HG03432 (cell line): ENCODE measurements at regions not wholly inside any gene's neighbourhood (a gene's known extent, or its start where the extent isn't known, plus 50 kb on each side); places are given as distances from the start of the nearest gene placed in this dataset.

Source experiments
- ATAC-seq: cut with Tn5 transposase; IDR thresholded peaks from one replicate; pipeline ENCODE4 v1.9.1; 2021; ENCODE audit warnings: mild to moderate bottlenecking, moderate library complexity; ENCODE audit not compliant: unreplicated experiment

DNA sequence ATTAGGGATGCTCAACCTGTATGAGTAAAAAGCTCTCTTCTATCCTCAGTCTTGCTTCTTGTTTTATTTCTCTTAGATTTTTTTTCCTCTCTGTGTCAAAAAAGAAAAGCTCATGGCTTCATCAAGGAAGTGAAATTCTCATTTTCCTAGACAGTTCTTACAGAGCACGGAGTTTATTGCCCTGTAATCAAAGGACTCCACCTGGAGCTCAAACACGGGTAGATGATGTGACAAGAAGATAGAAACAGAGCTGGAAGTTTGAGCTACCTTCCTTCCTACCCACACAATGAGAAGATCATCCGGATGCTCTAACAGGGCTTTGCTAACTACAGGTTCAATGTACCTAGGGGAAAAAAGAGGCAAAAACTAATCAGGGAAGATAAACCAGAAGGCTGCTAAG is 564.8 kb downstream of the MED13L start:
- no peak for ATAC-seq

DNA sequence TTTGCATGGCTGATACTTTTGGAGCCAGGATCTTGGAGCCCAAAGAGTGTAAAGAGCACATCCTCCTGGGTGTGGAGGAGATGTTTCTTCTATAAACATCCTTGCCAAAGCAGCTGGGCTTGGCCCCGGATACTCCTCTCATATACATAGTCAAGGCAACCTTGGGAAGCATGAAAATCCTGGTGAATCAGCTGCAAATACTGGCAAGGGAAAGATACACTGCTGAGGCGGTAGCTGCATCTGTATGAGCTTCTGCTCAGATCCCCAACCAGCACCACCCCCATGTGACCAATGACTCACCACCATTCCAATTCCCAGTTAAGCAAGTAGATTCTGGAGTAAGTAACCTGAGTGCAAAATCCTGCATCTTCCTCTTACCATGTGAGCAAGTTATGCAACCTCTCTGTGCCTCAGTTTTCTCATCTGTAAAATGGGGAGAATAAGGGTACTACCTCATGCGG is 567.4 kb downstream of the MED13L start:
- ATAC-seq, result no peak

DNA sequence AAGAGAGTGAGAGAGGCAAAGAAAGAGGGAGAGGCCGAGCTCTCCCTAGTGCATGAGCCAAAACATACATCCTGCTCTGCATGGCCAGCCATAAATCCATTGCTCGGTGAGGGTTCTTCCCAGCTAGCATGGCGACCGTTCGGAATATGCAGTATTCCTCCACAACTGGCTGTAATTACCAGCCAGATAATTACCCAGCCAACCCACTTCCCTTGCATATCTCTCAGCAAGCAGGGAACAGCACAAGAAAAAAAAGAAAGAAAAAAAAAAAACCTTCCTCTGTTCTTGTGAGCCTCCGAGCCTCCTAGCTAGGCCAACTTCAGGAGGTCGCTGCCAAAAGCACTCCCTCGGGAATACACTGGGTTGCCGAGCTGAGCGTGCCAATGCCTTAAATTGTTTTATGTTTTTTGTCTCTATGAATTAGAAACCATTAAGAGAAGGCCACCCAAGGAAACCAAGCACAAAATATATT is 567.9 kb downstream of the MED13L start:
- no peak for ATAC-seq

DNA sequence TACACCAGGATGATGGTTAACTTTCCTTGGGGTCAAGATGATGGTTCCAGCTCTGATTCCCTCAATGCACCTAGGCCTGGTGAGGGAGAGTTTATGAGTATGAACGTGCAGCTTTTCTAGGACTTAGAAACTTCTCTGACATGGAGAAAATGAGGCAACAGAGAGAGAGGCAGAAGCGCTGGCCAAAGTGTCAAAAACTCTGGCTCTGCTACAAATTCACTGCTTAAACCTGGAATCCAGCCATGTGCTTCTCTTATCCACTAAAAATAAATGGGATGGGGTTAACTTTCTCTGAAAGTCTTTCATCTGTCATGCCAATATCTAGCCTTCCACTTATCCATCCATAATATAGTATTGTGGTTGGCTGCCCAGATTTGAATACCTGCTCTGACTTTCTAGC is 568.7 kb downstream of the MED13L start:
- ATAC-seq, result no peak

DNA sequence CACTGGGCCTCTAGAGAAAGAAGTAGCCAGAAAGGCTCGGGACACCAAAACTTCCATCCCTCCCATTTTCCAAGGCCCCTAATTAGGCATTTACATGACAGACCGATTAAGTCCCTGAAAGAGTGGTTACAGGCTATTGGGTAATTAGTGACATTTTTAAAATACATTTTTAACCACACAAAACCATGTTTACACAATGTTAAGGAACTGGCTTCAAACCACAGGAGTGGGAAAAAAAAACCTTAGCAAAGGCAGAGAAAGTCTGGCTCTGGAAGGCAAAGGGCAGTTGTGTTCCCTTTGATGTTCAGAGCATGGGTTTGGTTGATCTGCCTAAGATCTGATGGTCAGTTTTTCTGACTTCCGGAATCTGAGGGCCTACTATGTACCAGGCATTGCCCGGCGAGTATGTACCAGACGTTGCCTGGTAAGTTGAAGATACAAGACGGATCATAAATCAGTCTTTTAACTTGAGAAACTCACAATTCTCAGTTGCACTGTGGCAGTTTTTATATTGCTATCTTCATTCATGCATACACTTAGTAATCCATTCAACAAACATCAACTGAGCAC is 576.5 kb downstream of the MED13L start:
- no peak for ATAC-seq

DNA sequence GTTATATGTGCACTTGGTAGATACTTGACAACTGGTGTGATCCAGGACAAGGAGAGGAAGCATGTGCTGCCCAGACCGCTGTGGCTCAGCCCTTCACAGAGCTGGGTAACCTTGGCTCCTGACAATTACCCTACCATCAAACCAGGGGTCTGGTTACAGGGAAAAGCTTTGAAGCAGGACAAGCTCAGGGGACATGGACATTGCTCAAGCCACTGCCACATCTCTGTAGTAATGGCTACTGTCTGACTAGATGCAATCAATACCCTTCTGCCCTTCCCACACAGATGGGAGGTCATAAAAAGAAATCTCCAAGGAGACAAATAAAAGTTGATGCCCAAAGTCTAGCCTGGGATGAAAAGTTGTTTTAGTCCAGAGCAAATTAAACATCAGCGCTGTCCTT is 577.4 kb downstream of the MED13L start:
- no peak for ATAC-seq

DNA sequence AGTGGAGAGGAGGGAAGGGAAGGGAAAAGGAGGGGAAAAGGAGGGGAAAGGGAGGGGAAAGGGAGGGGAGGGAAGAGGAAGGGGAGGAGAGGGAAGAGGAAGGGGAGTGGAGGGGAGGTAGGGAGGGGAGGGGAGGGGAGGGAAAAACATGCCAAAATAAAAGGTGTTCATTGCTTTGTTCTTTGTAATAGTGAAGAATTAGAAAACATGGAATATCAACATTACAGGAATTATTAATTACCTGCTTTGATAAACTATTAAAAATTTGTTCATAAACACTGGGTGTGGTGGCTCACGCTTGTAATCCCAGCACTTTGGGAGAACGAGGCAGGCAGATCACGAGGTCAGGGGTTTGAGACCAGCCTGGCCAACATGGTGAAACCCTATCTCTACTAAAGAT is 579.2 kb downstream of the MED13L start:
- ATAC-seq, result no peak

DNA sequence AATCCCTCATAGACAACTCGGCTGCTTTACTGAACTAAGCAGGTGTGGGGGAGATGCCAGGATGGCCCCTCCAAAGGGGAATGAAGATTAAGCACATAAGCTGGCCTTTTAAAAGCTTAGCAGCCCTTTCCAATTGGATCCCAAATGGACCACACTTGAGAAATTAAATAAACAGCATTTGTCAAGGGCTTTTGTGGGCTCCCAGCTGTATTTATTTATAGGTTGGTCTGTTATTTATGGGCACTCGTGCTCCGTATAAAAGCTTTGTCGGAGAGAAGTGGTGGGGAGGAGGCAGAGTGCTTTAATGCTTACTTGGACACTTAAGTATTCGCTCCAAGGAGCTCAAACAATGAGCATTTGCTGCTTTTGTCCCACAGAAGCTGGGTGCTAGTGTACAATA is 580.2 kb downstream of the MED13L start:
- no peak for ATAC-seq

DNA sequence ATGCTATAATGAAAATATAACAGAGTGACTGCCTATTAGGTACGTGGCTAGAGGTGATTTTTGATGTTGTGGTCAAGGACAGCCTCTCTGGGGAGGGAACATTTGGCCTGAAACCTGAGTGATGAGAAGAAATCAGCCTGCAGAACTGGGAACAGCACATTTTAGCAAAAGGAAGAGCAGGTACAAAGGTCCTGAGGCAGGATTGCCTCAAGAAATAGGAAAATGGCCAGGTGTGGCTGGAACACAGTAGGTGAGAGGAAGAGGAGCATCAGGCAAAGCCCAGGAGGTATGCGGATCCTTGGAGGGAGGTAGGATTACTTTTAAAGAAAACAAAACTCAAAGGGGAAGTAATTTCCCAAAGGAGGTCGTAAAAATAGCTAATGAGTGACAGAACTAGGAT is 582.9 kb downstream of the MED13L start:
- ATAC-seq, result no peak

DNA sequence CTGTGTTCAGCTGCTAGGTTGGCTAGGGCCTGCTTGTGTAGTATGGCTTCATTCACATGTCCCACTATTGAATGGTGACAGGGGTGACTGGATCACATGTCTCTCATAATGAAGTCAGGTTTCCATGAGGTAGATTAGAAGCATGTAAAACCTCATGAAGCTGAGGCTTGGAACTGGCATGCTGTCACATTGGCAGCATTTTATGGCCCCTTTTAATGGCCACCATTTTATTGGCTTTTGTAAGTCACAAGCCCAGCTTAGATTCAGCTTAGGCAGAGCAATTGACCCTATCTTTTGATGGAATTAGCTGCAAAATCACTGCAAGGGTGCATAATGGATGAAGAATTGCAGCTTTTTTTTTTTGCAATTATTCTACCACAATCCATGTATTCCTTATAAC is 583.5 kb downstream of the MED13L start:
- no peak for ATAC-seq

DNA sequence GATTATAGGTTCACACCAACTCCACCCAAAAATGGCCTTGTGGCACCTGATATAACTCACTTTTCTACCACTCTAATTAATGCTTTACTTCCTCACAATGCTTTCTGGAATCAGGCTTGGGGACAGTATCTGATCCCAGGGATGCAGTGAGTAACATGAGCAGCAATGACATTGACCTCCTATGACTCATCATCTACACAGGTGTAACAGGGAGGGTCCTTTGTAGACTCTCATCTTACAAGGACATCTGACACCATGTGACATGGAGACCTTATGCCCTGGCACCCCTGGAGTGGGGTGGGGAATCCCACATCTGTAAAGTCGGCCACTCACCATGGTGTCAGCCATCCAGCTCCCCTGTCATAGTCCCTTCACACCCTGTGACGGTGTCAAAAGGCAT is 586.4 kb downstream of the MED13L start:
- no peak for ATAC-seq

DNA sequence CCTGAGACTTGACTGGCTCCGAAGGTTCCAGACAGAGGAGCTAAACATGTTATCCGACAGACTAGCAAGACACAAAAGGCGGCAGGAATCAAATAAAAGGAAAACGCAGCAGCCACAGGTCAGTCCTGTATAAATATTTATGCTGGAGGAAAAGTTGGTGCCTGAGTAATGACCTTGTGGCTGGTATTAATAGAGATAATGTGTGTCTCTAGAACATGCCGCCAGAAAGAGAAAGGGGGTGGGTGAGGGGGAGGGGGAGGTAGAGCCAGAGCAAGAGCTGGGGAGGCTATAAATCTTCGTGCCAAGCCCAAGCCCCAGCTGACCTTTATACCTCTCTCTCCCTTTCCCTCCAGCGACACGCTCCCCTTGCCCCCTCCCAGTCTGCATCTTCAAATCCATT is 590.4 kb downstream of the MED13L start:
- ATAC-seq, result no peak

DNA sequence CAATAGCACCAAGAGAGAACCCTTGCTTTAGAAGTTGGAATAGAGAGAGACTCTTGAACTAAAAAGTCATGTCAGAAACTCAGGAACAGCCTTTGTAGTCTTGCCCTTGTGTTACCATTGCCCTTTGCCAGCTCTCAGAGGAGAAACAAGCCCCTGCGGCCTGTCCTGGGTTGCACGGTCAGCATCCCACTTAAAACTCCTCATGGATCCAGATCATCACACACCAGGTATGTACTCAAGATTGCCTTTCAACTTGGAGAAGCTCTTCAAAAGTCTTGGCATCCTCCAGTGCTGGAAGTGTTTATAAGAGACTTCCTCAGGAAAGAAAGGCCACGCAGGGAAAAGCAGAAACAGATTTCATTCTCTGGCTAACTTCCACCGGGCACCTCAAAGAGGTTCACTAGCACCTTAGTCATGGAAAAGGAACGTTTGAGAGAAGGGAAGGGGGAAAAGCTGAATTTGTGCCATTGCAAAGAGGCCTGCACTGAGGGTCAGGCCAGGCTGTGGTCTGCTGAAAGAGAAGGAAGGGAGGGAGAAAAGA is 594.2 kb downstream of the MED13L start:
- ATAC-seq, result no peak

DNA sequence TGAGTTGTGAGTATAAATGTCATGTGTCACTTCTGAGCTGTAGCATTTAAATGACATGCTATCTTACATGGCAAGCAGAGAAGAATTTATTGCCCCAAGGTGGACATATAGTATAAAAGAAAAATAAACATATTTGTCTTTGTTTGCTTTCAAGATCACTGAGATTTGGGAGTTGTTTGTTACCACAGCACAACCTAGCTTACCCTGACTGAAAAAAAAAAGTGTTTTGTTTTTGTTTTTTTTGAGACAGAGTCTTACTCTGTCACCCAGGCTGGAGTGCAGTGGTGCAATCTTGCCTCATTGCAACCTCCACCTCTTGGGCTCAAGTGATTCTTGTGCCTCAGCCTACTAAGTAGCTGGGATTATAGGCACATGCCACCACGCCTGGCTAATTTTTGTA is 596.5 kb downstream of the MED13L start:
- no peak for ATAC-seq

DNA sequence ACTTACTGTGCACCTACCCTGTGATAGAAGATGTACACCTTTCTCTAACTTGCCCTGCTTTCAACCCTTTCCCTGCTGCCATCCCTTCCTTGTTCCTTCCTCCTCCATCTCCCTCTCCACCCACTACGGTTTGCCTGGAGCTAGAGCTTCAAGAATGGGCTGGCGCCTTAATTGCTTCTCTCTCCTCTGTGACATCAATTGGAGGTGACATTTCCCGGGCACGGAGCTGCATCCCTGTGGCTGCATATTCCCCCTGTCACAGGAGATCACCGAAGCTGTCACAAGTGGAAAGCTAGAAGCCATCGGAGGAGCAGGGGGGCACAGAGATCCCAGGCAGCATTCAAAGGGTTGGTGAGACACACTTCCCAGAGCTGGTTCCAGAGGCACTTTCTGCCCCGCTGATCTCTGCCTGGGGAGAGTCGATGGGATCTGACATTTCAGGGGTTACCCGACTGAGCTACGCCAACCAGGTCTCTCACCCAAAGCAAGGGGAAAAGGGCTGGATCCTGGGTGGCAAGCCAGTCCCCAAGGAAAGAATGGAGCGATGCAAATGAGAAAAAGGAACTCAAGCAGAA is 604.9 kb downstream of the MED13L start:
- no peak for ATAC-seq

DNA sequence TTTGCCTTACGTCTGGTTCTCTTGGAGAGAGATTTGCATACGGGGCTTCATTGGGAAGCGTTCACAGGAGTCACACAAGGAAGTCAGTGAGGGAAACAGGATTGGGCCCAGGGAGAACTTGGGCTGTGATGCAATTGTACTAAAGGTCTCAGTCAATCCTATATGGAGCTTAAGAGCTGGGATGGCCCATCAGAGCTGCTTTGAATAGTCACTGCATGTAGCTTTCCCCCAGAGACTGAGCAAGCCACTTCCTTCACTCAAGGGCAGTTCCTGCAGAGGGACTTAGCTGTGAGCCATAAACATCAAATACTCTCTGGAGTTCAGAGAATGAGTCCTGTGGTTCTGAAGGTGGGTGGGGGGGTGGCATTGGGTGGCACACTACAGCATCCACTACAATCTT is 605.4 kb downstream of the MED13L start:
- ATAC-seq, result no peak

DNA sequence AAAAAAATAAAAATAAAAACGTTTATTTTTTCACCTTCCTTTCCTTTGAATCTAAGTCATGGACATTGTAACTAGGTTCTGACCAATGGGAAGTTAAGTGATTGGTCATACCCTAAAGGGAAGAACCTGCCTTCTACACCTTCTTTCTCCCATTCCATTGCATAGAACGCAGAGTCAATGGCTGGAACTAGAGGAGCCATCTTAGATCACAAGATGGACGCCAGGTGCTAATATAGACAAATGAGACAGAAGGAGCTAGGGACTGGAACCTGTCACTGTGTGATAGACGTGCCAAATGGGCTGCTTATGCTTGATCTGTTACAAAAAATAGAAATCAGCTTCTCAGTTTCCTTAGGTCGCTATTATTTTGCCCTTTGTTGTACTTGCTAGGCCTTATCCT is 606.6 kb downstream of the MED13L start:
- ATAC-seq, result no peak

DNA sequence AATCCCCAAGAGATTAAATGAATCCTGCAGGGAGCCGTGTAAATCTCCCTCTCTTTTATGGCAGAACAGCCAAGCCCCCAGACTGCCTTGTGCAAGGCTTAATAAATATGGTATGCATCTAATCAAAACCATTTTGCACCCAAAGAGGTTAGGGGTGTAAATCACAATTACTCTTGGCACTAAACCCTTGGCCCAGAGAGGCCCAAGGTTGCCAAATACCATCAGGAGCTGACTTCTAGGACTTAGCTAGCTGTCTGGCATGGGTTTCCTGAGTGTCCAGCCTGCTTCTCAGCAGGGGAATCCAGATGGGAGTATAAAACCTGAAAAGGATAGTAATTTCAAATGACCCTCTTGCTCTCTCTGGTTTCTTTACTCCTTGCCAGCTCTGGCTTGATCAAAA is 610.4 kb downstream of the MED13L start:
- ATAC-seq, result no peak

DNA sequence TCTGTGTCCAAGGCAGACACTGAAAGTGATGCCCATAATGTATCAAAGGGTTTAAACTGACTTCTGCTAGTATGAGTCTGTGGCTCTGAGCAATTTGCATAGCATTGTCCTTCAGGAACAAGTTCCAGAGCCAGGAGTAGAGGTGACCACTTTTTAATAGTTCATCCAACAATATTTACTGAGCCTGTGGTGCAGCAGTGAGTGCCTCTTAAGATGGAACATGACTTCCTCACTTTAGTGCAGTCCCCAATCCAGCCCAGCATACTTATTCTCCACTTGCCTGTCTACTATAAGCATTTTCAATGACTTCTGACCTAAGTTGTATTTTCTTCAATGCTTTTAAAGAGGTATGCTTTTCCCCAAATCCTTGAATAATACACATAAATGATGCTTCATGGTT is 611.3 kb downstream of the MED13L start:
- ATAC-seq, result no peak

DNA sequence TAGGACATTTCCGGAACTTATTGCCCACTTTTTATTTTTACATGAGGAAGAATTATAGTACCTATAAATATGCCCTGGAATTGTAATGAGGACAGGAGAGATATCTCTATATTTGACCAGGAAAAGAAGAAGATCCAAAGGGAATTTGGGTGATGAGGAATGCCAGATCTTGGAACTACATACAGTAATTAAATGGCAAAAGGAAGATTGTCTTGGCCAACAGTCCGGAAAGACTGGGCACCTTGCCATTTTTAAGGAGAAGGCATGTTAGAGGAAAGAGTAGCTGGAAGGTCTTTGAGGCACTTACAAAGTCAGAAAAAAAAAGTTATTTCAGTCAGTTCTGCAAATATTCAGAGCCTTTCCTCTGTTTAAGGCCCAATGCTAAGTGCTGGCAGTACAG is 616.4 kb downstream of the MED13L start:
- ATAC-seq, result no peak

DNA sequence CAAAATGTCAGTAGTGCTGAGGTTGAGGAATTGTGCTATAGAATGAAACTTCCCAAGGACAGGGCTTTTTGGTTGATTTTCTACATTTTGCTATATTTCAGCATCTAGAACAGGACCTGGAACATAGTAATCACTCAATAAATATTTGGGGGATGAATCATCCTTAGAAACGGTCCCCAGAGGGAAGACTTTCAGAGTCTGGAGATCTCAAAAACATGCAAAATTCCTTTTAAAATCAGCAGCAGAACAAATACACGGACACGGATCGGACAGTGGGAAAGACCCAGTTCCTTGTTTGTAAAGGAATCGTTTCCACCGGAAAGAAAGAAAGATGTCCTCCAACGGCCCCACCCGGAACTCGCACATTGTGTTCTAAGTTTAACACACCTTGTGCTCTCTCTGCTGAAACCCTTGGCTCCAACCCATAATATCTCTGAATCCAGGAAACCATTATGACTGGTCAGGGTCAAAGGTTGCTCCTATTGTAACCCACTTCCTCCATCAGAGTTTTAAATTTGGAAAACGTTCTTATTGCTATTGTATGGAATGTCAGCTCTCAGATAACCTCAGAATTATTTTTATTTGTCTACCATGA is 617.2 kb downstream of the MED13L start:
- no peak for ATAC-seq

DNA sequence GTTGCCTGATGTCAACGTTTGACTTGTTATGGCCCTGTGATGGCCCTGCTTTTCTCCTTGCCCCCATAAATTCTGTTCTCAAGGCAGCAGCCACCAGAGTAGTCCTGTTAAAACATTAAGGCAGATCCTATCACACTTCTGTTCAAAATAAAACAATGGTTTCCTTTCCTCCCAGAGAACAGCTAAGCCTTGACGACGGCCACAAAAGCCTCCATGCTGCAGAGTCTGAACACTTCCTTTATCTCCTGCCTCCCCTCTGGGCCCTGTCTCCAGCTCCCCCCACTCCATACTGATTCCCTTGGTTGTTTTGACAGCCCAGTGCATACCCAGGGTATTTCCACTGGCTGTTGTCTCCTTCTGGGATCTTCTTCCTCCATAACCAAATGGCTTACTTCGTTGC is 618.1 kb downstream of the MED13L start:
- ATAC-seq, result no peak
